Activated T-cell treated with anti-CD3 and anti-CD28 coated beads, Interleukin-2, amount 50 U/mL, for 48 hours (primary cell): ENCODE measurements at regions not wholly inside any gene's neighbourhood (a gene's known extent, or its start where the extent isn't known, plus 50 kb on each side); places are given as distances from the start of the nearest gene placed in this dataset.

ENCODE experiments used
- DNase-seq, 2 experiments: peaks; one replicate each; pipeline ENCODE4 v3.0.0-alpha.2; 2020

DNA sequence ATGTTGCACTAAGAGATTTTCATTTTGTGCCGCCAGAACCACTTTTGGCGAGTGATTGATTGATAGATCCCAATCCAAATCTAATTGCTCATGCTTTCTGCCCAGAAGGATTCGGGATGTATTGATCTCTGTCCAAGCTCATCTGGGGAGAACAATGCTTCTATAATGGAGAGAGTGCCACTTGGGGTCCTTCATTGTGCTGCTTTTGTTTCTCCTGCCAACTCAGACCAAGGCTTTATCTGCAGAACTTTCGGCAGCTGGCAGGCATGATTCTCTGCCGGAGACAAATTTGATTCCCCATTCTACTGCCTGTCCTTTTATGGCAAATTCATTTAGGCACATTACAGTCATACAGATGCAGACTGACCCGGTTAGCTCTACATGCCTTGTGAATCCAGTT lies 62.9 kb upstream of the NTM start:
- DNase-seq: no peak

DNA sequence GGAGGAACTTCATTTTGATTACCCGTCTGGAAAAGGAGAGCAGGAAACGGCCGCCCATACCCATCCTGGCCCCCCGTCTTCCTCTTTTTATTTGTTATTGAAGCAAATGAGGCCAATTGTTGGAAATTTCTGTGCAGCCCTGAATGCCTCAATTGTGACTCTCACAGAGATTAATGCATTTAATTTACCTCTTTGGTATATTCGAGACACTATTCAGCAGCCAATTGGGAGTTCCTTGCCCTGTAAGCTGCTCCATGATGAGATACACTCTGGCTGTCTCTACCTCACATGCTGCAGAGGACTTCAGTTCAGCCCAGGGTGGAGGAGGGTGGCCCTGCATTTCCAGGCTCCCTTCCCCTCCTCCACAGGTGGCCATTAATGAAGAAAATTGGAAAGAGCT lies 60.6 kb upstream of the NTM start:
- no peak for DNase-seq

DNA sequence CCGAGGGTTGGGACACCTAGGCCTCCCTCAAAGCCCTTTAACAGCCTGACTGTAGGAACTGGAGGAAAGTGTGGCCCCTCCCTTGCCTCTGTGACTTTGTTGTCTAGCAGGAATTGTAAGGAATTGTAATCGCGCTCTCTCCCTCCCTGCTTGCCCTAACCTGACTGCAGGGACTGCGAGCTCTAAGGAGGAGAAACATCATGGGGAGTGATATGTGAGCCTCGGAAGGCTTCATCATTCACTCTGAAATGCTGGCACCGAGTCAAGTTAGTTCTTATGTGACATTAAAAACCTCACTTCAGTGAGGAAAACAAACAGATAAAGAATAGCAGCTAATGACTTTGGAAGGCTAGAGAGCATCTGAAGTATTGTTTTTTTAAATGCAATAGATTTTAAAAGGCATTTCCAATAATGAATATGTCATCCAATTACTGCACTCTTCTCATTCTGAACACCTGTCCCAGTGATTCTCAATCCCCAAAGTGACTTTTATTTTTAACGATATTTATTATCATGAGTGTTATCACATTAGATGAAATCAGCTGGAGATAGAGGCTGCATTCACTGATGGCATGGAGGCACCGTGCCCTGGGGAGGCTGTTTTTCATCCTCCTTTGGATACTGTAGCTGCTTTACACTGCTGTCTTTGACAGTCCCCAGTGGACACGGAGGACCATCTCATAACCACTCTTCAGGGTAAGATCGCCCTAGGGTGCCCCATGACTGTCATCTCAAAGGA lies 58.5 kb upstream of the NTM start:
- no peak for DNase-seq
